Neuronal stem cell (in vitro differentiated cells): ENCODE measurements at regions not wholly inside any gene's neighbourhood (a gene's known extent, or its start where the extent isn't known, plus 50 kb on each side); places are given as distances from the start of the nearest gene placed in this dataset.

Source experiments
- DNase-seq: peaks from one replicate; pipeline ENCODE4 v3.0.0-alpha.2; 2013; ENCODE audit warnings: low spot score
- H2AFZ ChIP-seq: one replicate; pipeline ENCODE4 v1.6.1; 2013; ENCODE audit warnings: mild to moderate bottlenecking, low read length, inconsistent platforms
- H2AK5ac ChIP-seq: 2 replicates; pipeline ENCODE4 v1.6.1; 2013; ENCODE audit warnings: low read depth, mild to moderate bottlenecking, inconsistent platforms, low read length, moderate library complexity, mixed read lengths
- H2BK120ac ChIP-seq: 2 replicates; pipeline ENCODE4 v1.6.1; 2013; ENCODE audit warnings: low read depth, mild to moderate bottlenecking, inconsistent platforms, low read length, moderate library complexity, mixed read lengths
- H2BK12ac ChIP-seq: one replicate; pipeline ENCODE4 v1.6.1; 2013; ENCODE audit warnings: low read length, inconsistent platforms
- H2BK15ac ChIP-seq: 2 replicates; pipeline ENCODE4 v1.6.1; 2013; ENCODE audit warnings: mild to moderate bottlenecking, low read length, inconsistent platforms, mixed read lengths
- H2BK5ac ChIP-seq: one replicate; pipeline ENCODE4 v1.6.1; 2013; ENCODE audit warnings: inconsistent platforms, mild to moderate bottlenecking, low read length, moderate library complexity
- H3K14ac ChIP-seq: one replicate; pipeline ENCODE4 v1.6.1; 2013; ENCODE audit warnings: low read length, inconsistent platforms
- H3K18ac ChIP-seq: 2 replicates; pipeline ENCODE4 v1.6.1; 2013; ENCODE audit warnings: low read length, inconsistent platforms
- H3K23ac ChIP-seq: 2 replicates; pipeline ENCODE4 v1.6.1; 2013; ENCODE audit warnings: low read depth, mild to moderate bottlenecking, mixed read lengths, low read length, inconsistent platforms; ENCODE audit not compliant: poor library complexity
- H3K27ac ChIP-seq: replicated peaks from 3 replicates; pipeline ENCODE4 v1.5.1; 2013; ENCODE audit warnings: low read length, inconsistent platforms
- H3K27me3 ChIP-seq, 3 experiments: 2 replicates each; pipeline ENCODE4 v1.6.1; 2013; ENCODE audit warnings: low read length in 3 of 3, mild to moderate bottlenecking in 2 of 3, inconsistent platforms in 1 of 3, low read depth in 1 of 3, mixed read lengths in 1 of 3, moderate library complexity in 1 of 3; ENCODE audit not compliant: control insufficient read depth in 3 of 3, insufficient read depth in 3 of 3
- H3K36me3 ChIP-seq, 2 donors: replicated peaks in 1 of 2; 2 replicates each; pipeline ENCODE4 v1.6.1; 2013; ENCODE audit warnings: low read length in 2 of 2; ENCODE audit not compliant: control insufficient read depth in 2 of 2, insufficient read depth in 2 of 2
- H3K4ac ChIP-seq: 2 replicates; pipeline ENCODE4 v1.6.1; 2013; ENCODE audit warnings: inconsistent platforms, mild to moderate bottlenecking, low read length, moderate library complexity
- H3K4me1 ChIP-seq, 2 donors: 1 replicate in 1 of 2; 2 replicates in 1 of 2; pipeline ENCODE4 v1.6.1; 2013; ENCODE audit warnings: low read length in 2 of 2, low read depth in 1 of 2; ENCODE audit not compliant: control insufficient read depth in 2 of 2, insufficient read depth in 1 of 2
- H3K4me2 ChIP-seq: one replicate; pipeline ENCODE4 v1.6.1; 2013; ENCODE audit warnings: mild to moderate bottlenecking, low read length, inconsistent platforms; ENCODE audit not compliant: insufficient read depth, poor library complexity, severe bottlenecking
- H3K4me3 ChIP-seq, 2 donors: 2 replicates each; pipeline ENCODE4 v1.5.1; 2013; ENCODE audit warnings: low read length in 2 of 2, mild to moderate bottlenecking in 2 of 2, inconsistent platforms in 1 of 2, moderate library complexity in 1 of 2
- H3K79me1 ChIP-seq: one replicate; pipeline ENCODE4 v1.6.1; 2013; ENCODE audit warnings: low read depth, mild to moderate bottlenecking, inconsistent platforms, low read length, moderate library complexity
- H3K9ac ChIP-seq: one replicate; pipeline ENCODE4 v1.6.1; 2013; ENCODE audit warnings: mild to moderate bottlenecking, low read depth, low read length, inconsistent platforms; ENCODE audit not compliant: poor library complexity
- H3K9me3 ChIP-seq, 2 donors: replicated peaks in 1 of 2; 2 replicates each; pipeline versions ENCODE3 to v1.6.1; 2013; ENCODE audit warnings: low read length in 2 of 2, mild to moderate bottlenecking in 2 of 2, inconsistent platforms in 1 of 2, low read depth in 1 of 2, mixed read lengths in 1 of 2, moderate library complexity in 1 of 2; ENCODE audit not compliant: control insufficient read depth in 2 of 2, insufficient read depth in 1 of 2
- H4K8ac ChIP-seq: one replicate; pipeline ENCODE4 v1.6.1; 2013; ENCODE audit warnings: low read depth, mild to moderate bottlenecking, inconsistent platforms, low read length, moderate library complexity
- H4K91ac ChIP-seq: one replicate; pipeline ENCODE4 v1.6.1; 2013; ENCODE audit warnings: low read length, low read depth, mild to moderate bottlenecking, inconsistent platforms; ENCODE audit not compliant: poor library complexity
- WGBS, 2 donors: extraction: QIAGEN DNeasy Blood & Tissue Kit; methylation state at CpG; one replicate each; pipeline ENCODE4 v1.1.7; 2013; ENCODE audit warnings: missing lambda C conversion rate in 2 of 2, mixed read lengths in 1 of 2; ENCODE audit not compliant: insufficient read length in 2 of 2, insufficient replicate concordance in 1 of 2; ENCODE audit errors: extremely low coverage in 2 of 2; 5-methylcytosine and 5-hydroxymethylcytosine counted together

DNA sequence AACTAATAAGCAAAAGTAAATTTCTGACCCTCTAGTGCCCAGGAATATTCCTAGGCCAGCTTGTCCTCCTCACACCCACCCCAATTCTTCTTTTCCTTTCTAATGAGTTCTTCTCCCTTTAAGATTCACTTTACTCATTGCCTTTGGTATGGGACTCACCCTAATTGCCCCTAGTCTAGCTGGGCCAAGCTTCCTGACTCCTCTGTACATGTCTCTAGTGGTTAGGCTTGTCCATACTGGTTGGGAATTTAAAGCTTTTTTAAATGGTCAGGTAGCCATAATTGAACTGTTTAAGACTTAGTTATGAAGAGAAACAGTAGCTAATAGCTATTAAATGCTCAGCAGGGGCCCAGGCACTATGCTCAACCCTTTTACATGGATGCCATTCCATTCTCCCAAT is 248.2 kb downstream of the C12orf42 start:
- no peak overlapping the region for H2AK5ac ChIP-seq

DNA sequence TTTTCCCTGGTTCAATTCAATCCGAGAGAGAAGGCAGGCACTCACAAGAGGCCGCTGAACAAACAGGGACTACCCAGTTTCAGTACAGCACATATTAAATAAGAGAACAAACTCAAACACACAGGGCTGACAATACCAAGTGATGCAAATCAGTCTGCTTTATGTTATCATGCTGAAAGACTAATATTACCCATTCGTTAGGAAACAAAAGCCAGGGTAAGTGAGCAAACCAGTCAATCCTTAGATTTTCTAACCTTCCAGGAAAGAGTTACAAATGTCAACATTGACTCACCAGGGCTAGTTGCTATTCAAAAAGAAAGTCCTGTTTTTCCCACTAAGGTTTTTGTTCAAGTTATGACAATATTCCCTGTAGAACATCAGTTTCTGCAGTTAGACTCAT is 246.2 kb downstream of the C12orf42 start:
- no peak overlapping the region for H3K4me3 ChIP-seq
- H3K18ac ChIP-seq, result no peak overlapping the region
- H3K79me1 ChIP-seq, result no peaks in the 10 kb centered on the region
- no peaks in the 10 kb centered on the region for H3K9me3 ChIP-seq
- H4K91ac ChIP-seq, result no peak overlapping the region
- no peak overlapping the region for H2BK120ac ChIP-seq
- no peak overlapping the region for H3K4ac ChIP-seq
- no peak overlapping the region for H2AK5ac ChIP-seq
- no CpG with 5 or more reads among the region's 3 CpGs for WGBS, 2 donors
- H2BK15ac ChIP-seq, result no peak overlapping the region
- no peak overlapping the region for H2AFZ ChIP-seq
- H3K4me2 ChIP-seq, result no peak overlapping the region
- no peaks in the 10 kb centered on the region for H3K4me1 ChIP-seq
- H3K36me3 ChIP-seq, result no peaks in the 10 kb centered on the region
- H3K23ac ChIP-seq, result no peak overlapping the region
- H3K14ac ChIP-seq, result no peak overlapping the region
- no peak overlapping the region for H3K9ac ChIP-seq
- no peak overlapping the region for H2BK12ac ChIP-seq
- no peak for DNase-seq
- no peak overlapping the region for H3K27ac ChIP-seq
- no peaks in the 10 kb centered on the region for H3K27me3 ChIP-seq
- H4K8ac ChIP-seq, result no peak overlapping the region
- H2BK5ac ChIP-seq, result no peak overlapping the region

More for the DNA sequence above, 248.2 kb downstream of the C12orf42 start:
- no peak overlapping the region for H3K27ac ChIP-seq
- no peak overlapping the region for H2BK120ac ChIP-seq
- H3K9me3 ChIP-seq, result no peaks in the 10 kb centered on the region
- DNase-seq, result no peak
- no peaks in the 10 kb centered on the region for H3K4me1 ChIP-seq
- H2AFZ ChIP-seq, result no peak overlapping the region
- no peak overlapping the region for H3K4me2 ChIP-seq
- H3K4me3 ChIP-seq, result no peak overlapping the region
- H4K8ac ChIP-seq, result no peak overlapping the region
- no peak overlapping the region for H2BK5ac ChIP-seq
- no peak overlapping the region for H3K9ac ChIP-seq
- H3K79me1 ChIP-seq, result no peaks in the 10 kb centered on the region
- H4K91ac ChIP-seq, result no peak overlapping the region
- H3K23ac ChIP-seq, result no peak overlapping the region
- no peak overlapping the region for H2BK12ac ChIP-seq
- H3K4ac ChIP-seq, result no peak overlapping the region
- H2BK15ac ChIP-seq, result no peak overlapping the region
- H3K14ac ChIP-seq, result no peak overlapping the region
- H3K18ac ChIP-seq, result no peak overlapping the region
- H3K27me3 ChIP-seq, result no peaks in the 10 kb centered on the region
- no peaks in the 10 kb centered on the region for H3K36me3 ChIP-seq

DNA sequence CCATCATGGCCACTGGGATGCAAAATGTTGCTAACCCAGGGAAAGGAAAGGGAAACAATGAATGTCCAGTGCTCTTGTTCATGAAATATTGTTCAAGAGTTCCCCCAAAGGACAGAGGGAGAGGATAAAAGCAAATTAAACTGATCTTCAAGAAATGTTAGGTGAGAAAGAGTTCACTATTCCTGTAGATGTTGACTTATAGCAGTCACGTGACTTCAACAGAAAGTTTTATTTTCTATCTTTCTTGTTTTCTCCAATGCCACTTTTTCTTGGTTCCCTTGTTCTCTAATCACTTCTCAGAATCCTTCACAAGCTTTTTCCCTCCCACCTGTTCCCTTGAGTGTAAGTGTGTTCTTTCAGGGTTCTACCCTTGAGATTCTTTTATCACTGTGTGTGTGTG is 245.3 kb downstream of the C12orf42 start:
- Histone ChIP-seq H3K4ac (no peak overlapping the region), H3K36me3 (no peaks in the 10 kb centered on the region), H3K4me2 (no peak overlapping the region), H2AK5ac (no peak overlapping the region), H3K18ac (no peak overlapping the region), H3K9ac (no peak overlapping the region), H4K8ac (no peak overlapping the region), H3K79me1 (no peaks in the 10 kb centered on the region), H3K14ac (no peak overlapping the region), H3K23ac (no peak overlapping the region), H2AFZ (no peak overlapping the region), H2BK12ac (no peak overlapping the region), H4K91ac (no peak overlapping the region), H3K27me3 (no peaks in the 10 kb centered on the region), H2BK120ac (no peak overlapping the region), H3K4me3 (no peak overlapping the region), H3K27ac (no peak overlapping the region), H3K4me1 (no peaks in the 10 kb centered on the region), H2BK5ac (no peak overlapping the region), H3K9me3 (no peaks in the 10 kb centered on the region), H2BK15ac (no peak overlapping the region)
- WGBS, 2 donors, result no CpG with 5 or more reads among the region's 1 CpG
- DNase-seq, result no peak
